HG03064 (cell line): ENCODE measurements at regions not wholly inside any gene's neighbourhood (a gene's known extent, or its start where the extent isn't known, plus 50 kb on each side); places are given as distances from the start of the nearest gene placed in this dataset.

Experiments used
- ATAC-seq: cut with Tn5 transposase; IDR thresholded peaks from one replicate; pipeline ENCODE4 v1.9.1; 2021; ENCODE audit warnings: low read depth; ENCODE audit not compliant: unreplicated experiment

GRCh38 chr2:133760376-133760775 is 192.1 kb upstream of the NCKAP5 start:
- ATAC-seq, result no peak

- ATAC-seq, result no peak
Observed at GRCh38 chr2:133765658-133766057, 197.4 kb upstream of the NCKAP5 start.

- no peak for ATAC-seq
Observed at GRCh38 chr2:133766164-133766832, 198.0 kb upstream of the NCKAP5 start.

GRCh38 chr2:133768256-133768655 is 200.0 kb upstream of the NCKAP5 start:
- ATAC-seq, result no peak

- ATAC-seq, result no peak
Observed at GRCh38 chr2:133768658-133769435, 200.6 kb upstream of the NCKAP5 start.

GRCh38 chr2:133773854-133774653 is 205.8 kb upstream of the NCKAP5 start:
- no peak for ATAC-seq

- ATAC-seq, result no peak
Observed at GRCh38 chr2:133774654-133775015, 206.4 kb upstream of the NCKAP5 start.

GRCh38 chr2:133776936-133777573 is 208.8 kb upstream of the NCKAP5 start:
- ATAC-seq, result no peak

GRCh38 chr2:133777574-133777960 is 209.3 kb upstream of the NCKAP5 start:
- ATAC-seq, result no peak

- no peak for ATAC-seq
Observed at GRCh38 chr2:133780099-133780996, 212.1 kb upstream of the NCKAP5 start.

- ATAC-seq, result no peak
Observed at GRCh38 chr2:133780997-133781513, 212.8 kb upstream of the NCKAP5 start.

- ATAC-seq, result no peak
Observed at GRCh38 chr2:133787207-133787606, 218.9 kb upstream of the NCKAP5 start.

GRCh38 chr2:133787651-133788050 is 219.4 kb upstream of the NCKAP5 start:
- no peak for ATAC-seq

GRCh38 chr2:133788386-133788785 is 220.1 kb upstream of the NCKAP5 start:
- no peak for ATAC-seq

- ATAC-seq, result no peak
Observed at GRCh38 chr2:133789743-133790142, 221.5 kb upstream of the NCKAP5 start.

GRCh38 chr2:133790711-133791110 is 222.4 kb upstream of the NCKAP5 start:
- ATAC-seq, result no peak

- no peak for ATAC-seq
Observed at GRCh38 chr2:133791191-133791590, 222.9 kb upstream of the NCKAP5 start.

GRCh38 chr2:133792223-133792622 is 224.0 kb upstream of the NCKAP5 start:
- ATAC-seq, result no peak

- ATAC-seq, result no peak
Observed at GRCh38 chr2:133794114-133794513, 225.9 kb upstream of the NCKAP5 start.

GRCh38 chr2:133801946-133802345 is 233.7 kb upstream of the NCKAP5 start:
- no peak for ATAC-seq
